H1 (cell line): ENCODE measurements at regions not wholly inside any gene's neighbourhood (a gene's known extent, or its start where the extent isn't known, plus 50 kb on each side); places are given as distances from the start of the nearest gene placed in this dataset.

ENCODE experiments used
- CTCF ChIA-PET: fragments of 300-600 bp; sonication (Branson Sonifier 250); formaldehyde crosslinking; loops from one replicate; lab custom pipeline; 2021; ENCODE audit not compliant: partially characterized antibody; lab: Charles Lee
- POLR2A ChIA-PET: fragments of 300-600 bp; sonication (Branson Sonifier 250); formaldehyde crosslinking; loops from one replicate; lab custom pipeline; 2021; ENCODE audit warnings: inconsistent platforms; ENCODE audit not compliant: partially characterized antibody; lab: Charles Lee
- DNase-seq, 2 experiments: peaks; one replicate each; pipeline versions ENCODE4 v3.0.0 to v3.0.0-alpha.2; 2010 to 2022; ENCODE audit warnings: low spot score in 2 of 2, low read depth in 1 of 2, mixed read lengths in 1 of 2
- FAIRE-seq: peaks from 2 replicates; lab custom pipeline; 2011; peaks lifted over from hg19 to GRCh38; lab: Jason Lieb, UNC
- H2AFZ ChIP-seq: 2 replicates; pipeline ENCODE4 v1.8.1; 2012; ENCODE audit warnings: low read length, inconsistent platforms
- H2AK5ac ChIP-seq: 2 replicates; pipeline ENCODE4 v1.6.1; 2013; ENCODE audit warnings: low read depth, low read length
- H2BK120ac ChIP-seq: replicated peaks from 2 replicates; pipeline ENCODE3; 2013; ENCODE audit warnings: low read depth, low read length, inconsistent platforms
- H2BK12ac ChIP-seq: 2 replicates; pipeline ENCODE4 v1.6.1; 2013; ENCODE audit warnings: low read depth, low read length
- H2BK15ac ChIP-seq: 2 replicates; pipeline ENCODE4 v1.6.1; 2013; ENCODE audit warnings: low read length
- H2BK20ac ChIP-seq: 2 replicates; pipeline ENCODE4 v1.6.1; 2013; ENCODE audit warnings: low read length
- H2BK5ac ChIP-seq: 2 replicates; pipeline ENCODE4 v1.6.1; 2013; ENCODE audit warnings: low read depth, low read length
- H3K14ac ChIP-seq: 2 replicates; pipeline ENCODE4 v1.6.1; 2013; ENCODE audit warnings: inconsistent platforms; ENCODE audit not compliant: insufficient read length
- H3K18ac ChIP-seq: 2 replicates; pipeline ENCODE4 v1.6.1; 2013; ENCODE audit warnings: low read length; ENCODE audit errors: extremely low read depth
- H3K23ac ChIP-seq: 2 replicates; pipeline ENCODE4 v1.6.1; 2013; ENCODE audit warnings: inconsistent platforms; ENCODE audit not compliant: insufficient read length
- H3K23me2 ChIP-seq: 2 replicates; pipeline ENCODE4 v1.6.1; 2013; ENCODE audit warnings: low read depth, low read length
- H3K27ac ChIP-seq: 2 replicates; pipeline ENCODE4 v1.6.1; 2011; ENCODE audit warnings: low read depth, low read length, inconsistent platforms
- H3K27me3 ChIP-seq, 4 experiments: replicated peaks in 1 of 4; 1 replicate in 1 of 4; 2 replicates in 3 of 4; pipeline versions ENCODE4 v1.6.1 to v1.8.1; 2011 to 2013; ENCODE audit warnings: low read length in 3 of 4, mild to moderate bottlenecking in 3 of 4, inconsistent platforms in 2 of 4, mixed read lengths in 2 of 4, moderate library complexity in 1 of 4; ENCODE audit not compliant: control insufficient read depth in 3 of 4, insufficient read depth in 3 of 4; ENCODE audit errors: extremely low read depth in 1 of 4
- H3K36me3 ChIP-seq, 4 experiments: 2 replicates each; pipeline versions ENCODE4 v1.6.1 to v1.8.1; 2011 to 2013; ENCODE audit warnings: mild to moderate bottlenecking in 4 of 4, low read length in 3 of 4, moderate library complexity in 2 of 4, control low read depth in 1 of 4, inconsistent platforms in 1 of 4; ENCODE audit not compliant: insufficient read depth in 4 of 4, control insufficient read depth in 2 of 4
- H3K4ac ChIP-seq: replicated peaks from 2 replicates; pipeline ENCODE3; 2013; ENCODE audit warnings: low read length, low read depth, mixed read lengths, inconsistent platforms; ENCODE audit not compliant: insufficient read length
- H3K4me1 ChIP-seq, 4 experiments: replicated peaks in 1 of 4; 1 replicate in 1 of 4; 2 replicates in 3 of 4; pipeline versions ENCODE4 v1.6.1 to v1.8.1; 2011 to 2013; ENCODE audit warnings: low read length in 3 of 4, inconsistent platforms in 2 of 4, mixed read lengths in 1 of 4; ENCODE audit not compliant: insufficient read depth in 4 of 4, control insufficient read depth in 3 of 4
- H3K4me2 ChIP-seq, 2 experiments: 2 replicates each; pipeline versions ENCODE4 v1.6.1 to v1.8.1; 2011 to 2013; ENCODE audit warnings: low read depth in 2 of 2, low read length in 2 of 2, control low read depth in 1 of 2, inconsistent platforms in 1 of 2, mild to moderate bottlenecking in 1 of 2; ENCODE audit not compliant: insufficient read depth in 1 of 2
- H3K4me3 ChIP-seq, 4 experiments: fragments of 200-600, 300-600 bp in 1 of 4; sonication (generic), shearing (Covaris generic), sonication (Bioruptor Twin) in 1 of 4; 2 replicates each; pipeline versions ENCODE4 v1.5.1 to v1.8.1; 2011 to 2016; ENCODE audit warnings: low read length in 4 of 4, low read depth in 3 of 4, control low read depth in 2 of 4, inconsistent platforms in 2 of 4, mild to moderate bottlenecking in 2 of 4, mixed read lengths in 1 of 4, moderate library complexity in 1 of 4; ENCODE audit not compliant: insufficient read depth in 2 of 4; ENCODE audit errors: extremely low read depth in 1 of 4
- H3K56ac ChIP-seq: replicated peaks from 2 replicates; pipeline ENCODE3; 2013; ENCODE audit warnings: low read depth, mild to moderate bottlenecking, mixed read lengths, low read length, inconsistent platforms; ENCODE audit not compliant: insufficient read length
- H3K79me1 ChIP-seq: 2 replicates; pipeline ENCODE4 v1.6.1; 2013; ENCODE audit warnings: low read depth, low read length, control low read depth
- H3K79me2 ChIP-seq, 2 experiments: 2 replicates each; pipeline versions ENCODE4 v1.6.1 to v1.8.1; 2012 to 2013; ENCODE audit warnings: low read length in 2 of 2, mild to moderate bottlenecking in 2 of 2, inconsistent platforms in 1 of 2; ENCODE audit not compliant: insufficient read depth in 2 of 2, control insufficient read depth in 1 of 2
- H3K9ac ChIP-seq, 4 experiments: replicated peaks in 1 of 4; 1 replicate in 1 of 4; 2 replicates in 3 of 4; pipeline versions ENCODE4 v1.6.1 to v1.8.1; 2011 to 2013; ENCODE audit warnings: low read depth in 3 of 4, low read length in 3 of 4, control low read depth in 2 of 4, mild to moderate bottlenecking in 2 of 4, moderate library complexity in 2 of 4, inconsistent platforms in 1 of 4; ENCODE audit errors: extremely low read depth in 1 of 4
- H3K9me3 ChIP-seq, 2 experiments: 2 replicates each; pipeline versions ENCODE4 v1.6.1 to v1.8.1; 2012 to 2013; ENCODE audit warnings: mild to moderate bottlenecking in 2 of 2, moderate library complexity in 2 of 2, control low read depth in 1 of 2, inconsistent platforms in 1 of 2, low read depth in 1 of 2, low read length in 1 of 2, mixed read lengths in 1 of 2; ENCODE audit not compliant: insufficient read depth in 2 of 2
- H4K20me1 ChIP-seq, 2 experiments: replicated peaks in 1 of 2; 2 replicates each; pipeline versions ENCODE3 to v1.8.1; 2011 to 2013; ENCODE audit warnings: inconsistent platforms in 2 of 2, low read length in 2 of 2, mild to moderate bottlenecking in 1 of 2; ENCODE audit not compliant: insufficient read depth in 2 of 2, control insufficient read depth in 1 of 2
- H4K5ac ChIP-seq: 2 replicates; pipeline ENCODE4 v1.6.1; 2013; ENCODE audit warnings: low read length, low read depth, mixed read lengths, inconsistent platforms; ENCODE audit not compliant: insufficient read length
- H4K8ac ChIP-seq: 2 replicates; pipeline ENCODE4 v1.8.0; 2013; ENCODE audit warnings: mild to moderate bottlenecking, moderate library complexity, low read length, inconsistent platforms; ENCODE audit not compliant: insufficient read depth; ENCODE audit errors: extremely low read depth
- H4K91ac ChIP-seq: replicated peaks from 2 replicates; pipeline ENCODE3; 2013; ENCODE audit warnings: low read length, mixed read lengths, inconsistent platforms; ENCODE audit not compliant: insufficient read length
- CTCF ChIP-seq, 3 experiments: IDR thresholded peaks; 1 replicate in 2 of 3; 2 replicates in 1 of 3; pipeline versions ENCODE4 v1.5.1 to v1.6.1; 2011; ENCODE audit warnings: low read length in 3 of 3, mild to moderate bottlenecking in 3 of 3, inconsistent platforms in 2 of 3, low read depth in 1 of 3, moderate library complexity in 1 of 3; ENCODE audit not compliant: insufficient read depth in 1 of 3; ENCODE audit errors: control extremely low read depth in 1 of 3
- EP300 ChIP-seq, 2 experiments: IDR thresholded peaks; 1 replicate in 1 of 2; 2 replicates in 1 of 2; pipeline ENCODE4 v1.6.1; 2011 to 2012; ENCODE audit warnings: low read depth in 2 of 2, low read length in 2 of 2, mild to moderate bottlenecking in 2 of 2, borderline replicate concordance in 1 of 2, inconsistent platforms in 1 of 2, moderate library complexity in 1 of 2
- EZH2 ChIP-seq: fragments of 200-600 bp; sonication (generic); IDR thresholded peaks from 2 replicates; pipeline ENCODE4 v1.7.1; 2012; ENCODE audit warnings: low read depth, mild to moderate bottlenecking, moderate library complexity, low read length, inconsistent platforms; ENCODE audit not compliant: severe bottlenecking
- FOSL1 ChIP-seq: IDR thresholded peaks from 2 replicates; pipeline ENCODE4 v1.6.1; 2011; ENCODE audit warnings: mild to moderate bottlenecking, low read depth, low read length, moderate library complexity; ENCODE audit not compliant: insufficient read depth
- JUN ChIP-seq: IDR thresholded peaks from 2 replicates; pipeline ENCODE4 v1.6.1; 2011; ENCODE audit warnings: low read depth, mild to moderate bottlenecking, improper control_type of control experiment, low read length
- KDM4A ChIP-seq: IDR thresholded peaks from one replicate; pipeline ENCODE4 v1.7.1; 2012; ENCODE audit warnings: low read depth, mild to moderate bottlenecking, moderate library complexity, low read length, inconsistent platforms; ENCODE audit not compliant: severe bottlenecking
- SIX5 ChIP-seq: IDR thresholded peaks from 2 replicates; pipeline ENCODE4 v1.6.1; 2011; ENCODE audit warnings: mild to moderate bottlenecking, low read depth, low read length
- TCF12 ChIP-seq: IDR thresholded peaks from 2 replicates; pipeline ENCODE4 v1.6.1; 2011; ENCODE audit warnings: low read depth, mild to moderate bottlenecking, low read length
- WGBS, 2 experiments: shearing (Covaris generic) in 1 of 2; methylation state at CpG; one replicate each; pipeline versions ENCODE4 v1.1.6 to v1.1.7; 2013 to 2015; ENCODE audit warnings: low lambda C conversion rate in 2 of 2, mixed read lengths in 2 of 2, inconsistent platforms in 1 of 2, low coverage in 1 of 2, missing lambda C conversion rate in 1 of 2; ENCODE audit not compliant: insufficient replicate concordance in 2 of 2, insufficient coverage in 1 of 2, insufficient read length in 1 of 2; ENCODE audit errors: extremely low coverage in 1 of 2, missing lambda C conversion rate in 1 of 2; 5-methylcytosine and 5-hydroxymethylcytosine counted together

GRCh38 chr2:225190987-225191386 is 148.7 kb upstream of the DOCK10 start:
- CTCF ChIA-PET, result no interaction called here
- Histone ChIP-seq H3K56ac (no peak overlapping the region), H3K27me3 (no peaks in the 10 kb centered on the region), H3K14ac (no peak overlapping the region), H3K23ac (no peak overlapping the region), H2AFZ (no peak overlapping the region), H2BK5ac (no peak overlapping the region), H3K9me3 (no peaks in the 10 kb centered on the region), H4K5ac (no peak overlapping the region), H2AK5ac (no peak overlapping the region), H3K18ac (no peak overlapping the region), H4K20me1 (no peaks in the 10 kb centered on the region), H3K79me1 (no peaks in the 10 kb centered on the region), H3K27ac (no peak overlapping the region), H2BK15ac (no peak overlapping the region), H3K9ac (no peak overlapping the region), H2BK20ac (no peak overlapping the region), H3K4me3 (no peak overlapping the region), H3K4ac (no peak overlapping the region), H4K91ac (no peak overlapping the region), H2BK120ac (no peak overlapping the region), H3K4me2 (no peak overlapping the region), H3K23me2 (no peaks in the 10 kb centered on the region), H3K79me2 (no peaks in the 10 kb centered on the region), H3K36me3 (no peaks in the 10 kb centered on the region), H4K8ac (no peak overlapping the region), H3K4me1 (no peaks in the 10 kb centered on the region), H2BK12ac (no peak overlapping the region)
- no peak for DNase-seq
- WGBS, 2 experiments, result 75% methylated on average over 1 of the region's 1 CpG; no CpG with 5 or more reads in 1 of the 2 experiments
- POLR2A ChIA-PET, result no interaction called here
- no peak for FAIRE-seq
- TF ChIP-seq CTCF (IDR thresholded peaks at IDR 0.05; ENCODE audit: control extremely low read depth in 1 of 3, insufficient read depth in 1 of 3, low read depth in 1 of 3, low read length in 3 of 3) (no peak), FOSL1 (no peak), EZH2 (no peak), KDM4A (no peak), EP300 (IDR thresholded peaks at IDR 0.05; ENCODE audit: borderline replicate concordance in 1 of 2, low read depth in 2 of 2, low read length in 2 of 2) (no peak), JUN (no peak), TCF12 (no peak), SIX5 (no peak)
